ENCODE measurements at regions not wholly inside any gene's neighbourhood (a gene's known extent, or its start where the extent isn't known, plus 50 kb on each side); places are given as distances from the start of the nearest gene placed in this dataset.

GRCh38 chr11:113540416-113541330 lies 65.5 kb upstream of the DRD2 start:
- H4K20me1 ChIP-seq (ENCODE audit: insufficient read depth, low read length), result no peaks in the 10 kb centered on the region
- no TSS peak for BruUV-seq (replicated peaks)
- H3K9me2 ChIP-seq (ENCODE audit: insufficient read depth, low read length), result no peaks in the 10 kb centered on the region
- no peaks in the 10 kb centered on the region for H3K9me3 ChIP-seq (ENCODE audit: low read length)
- no peak overlapping the region for H3K27ac ChIP-seq (ENCODE audit: low read depth, low read length, poor library complexity, severe bottlenecking)
- H3K4me2 ChIP-seq (ENCODE audit: low read length), result no peak overlapping the region
- H3K36me3 ChIP-seq (ENCODE audit: insufficient read depth, low read length), result no peaks in the 10 kb centered on the region
- ChIA-PET POLR2A (interaction anchor here (0.6 to 0.7 kb wide), 2 partner anchors 66 to 72 kb away, joined by 3 to 4 read pairs; no protein-coding TSS in a partner anchor), CTCF (ENCODE audit: unreplicated experiment) (no interaction called here)
- DNase-seq (ENCODE audit: low spot score), result no peak
- no peak overlapping the region for H3K4me3 ChIP-seq (ENCODE audit: low read depth, low read length, poor library complexity, severe bottlenecking)
- no peak overlapping the region for H2AFZ ChIP-seq (ENCODE audit: low read length)
- intact Hi-C loops (cut with micrococcal nuclease; ENCODE audit: unreplicated experiment), result no loop called here
- no peak for TF ChIP-seq EZH2phosphoT487 (IDR thresholded peaks at IDR 0.05; ENCODE audit: borderline replicate concordance, low read depth, low read length)
- TF ChIP-seq CTCF (conservative IDR thresholded peaks at IDR 0.05; ENCODE audit: low read length), result 0 out of 2 replicates have a peak, but pooled peaks have one; percentile 22
- no peaks in the 10 kb centered on the region for H3K79me2 ChIP-seq (ENCODE audit: insufficient read depth, low read depth, low read length)
- H3K4me1 ChIP-seq (ENCODE audit: insufficient read depth, low read length, poor library complexity, severe bottlenecking), result no peaks in the 10 kb centered on the region

- Histone ChIP-seq H3K9me3 (ENCODE audit: low read length) (no peaks in the 10 kb centered on the region), H3K27ac (ENCODE audit: low read depth, low read length, poor library complexity, severe bottlenecking) (no peak overlapping the region), H4K20me1 (ENCODE audit: insufficient read depth, low read length) (no peaks in the 10 kb centered on the region), H3K4me2 (ENCODE audit: low read length) (no peak overlapping the region), H3K79me2 (ENCODE audit: insufficient read depth, low read depth, low read length) (no peaks in the 10 kb centered on the region), H3K9me2 (ENCODE audit: insufficient read depth, low read length) (no peaks in the 10 kb centered on the region), H3K4me3 (ENCODE audit: low read depth, low read length, poor library complexity, severe bottlenecking) (no peak overlapping the region), H3K36me3 (ENCODE audit: insufficient read depth, low read length) (no peaks in the 10 kb centered on the region), H2AFZ (ENCODE audit: low read length) (no peak overlapping the region), H3K4me1 (ENCODE audit: insufficient read depth, low read length, poor library complexity, severe bottlenecking) (no peaks in the 10 kb centered on the region)
- CTCF ChIA-PET (ENCODE audit: unreplicated experiment), result no interaction called here
- no peak for TF ChIP-seq EZH2phosphoT487 (IDR thresholded peaks at IDR 0.05; ENCODE audit: borderline replicate concordance, low read depth, low read length)
- TF ChIP-seq CTCF (conservative IDR thresholded peaks at IDR 0.05; ENCODE audit: low read length), result no peak
- POLR2A ChIA-PET, result no interaction called here
- intact Hi-C loops (cut with micrococcal nuclease; ENCODE audit: unreplicated experiment), result no loop called here
- no peak for DNase-seq (ENCODE audit: low spot score)
- BruUV-seq (replicated peaks), result no TSS peak
Observed at GRCh38 chr11:113538451-113539412, 63.5 kb upstream of the DRD2 start.

Data from OCI-LY7 (cell line).